GM10248 (cell line): ENCODE measurements at regions not wholly inside any gene's neighbourhood (a gene's known extent, or its start where the extent isn't known, plus 50 kb on each side); places are given as distances from the start of the nearest gene placed in this dataset.
"Not testable (repeated sequence)": the region's sequence is repeated elsewhere in the genome, so short reads cannot be mapped to it uniquely, and the experiment has no call there.

Experiments used
- CTCF ChIA-PET: fragments of 300-600 bp; sonication (Branson Sonifier 250); formaldehyde crosslinking; extraction: SDS; loops from one replicate; lab custom pipeline; 2021; ENCODE audit warnings: antibody characterized with exemption; lab: Yijun Ruan, JAX
- POLR2A ChIA-PET: fragments of 350-650 bp; sonication (Branson Sonifier 250); formaldehyde crosslinking; extraction: SDS; loops from one replicate; lab custom pipeline; 2020; ENCODE audit warnings: antibody characterized with exemption; lab: Yijun Ruan, JAX
- DNase-seq: peaks from one replicate; pipeline ENCODE4 v3.0.0; 2012; ENCODE audit errors: extremely low spot score
- CTCF ChIP-seq: IDR thresholded peaks from 2 replicates; pipeline ENCODE4 v1.5.1; 2012; ENCODE audit warnings: mild to moderate bottlenecking, low read depth; ENCODE audit errors: extremely low read depth, missing control alignments, control extremely low read depth

GRCh38 chr10:42991442-42992098 is 85.3 kb upstream of the RET start:
- TF ChIP-seq CTCF, result no peak
- ChIA-PET CTCF (no interaction called here), POLR2A (no interaction called here)
- no peak for DNase-seq

GRCh38 chr10:42992156-42992956 is 84.5 kb upstream of the RET start:
- CTCF ChIA-PET, result interaction anchor here (1.7 kb wide), 1 partner anchor 46 kb away, joined by 3 read pairs; no protein-coding TSS in a partner anchor

GRCh38 chr10:42992957-42993390 is 83.9 kb upstream of the RET start:
- no peak for DNase-seq
- ChIA-PET POLR2A (no interaction called here), CTCF (interaction anchor here (1.7 kb wide), 1 partner anchor 46 kb away, joined by 3 read pairs; no protein-coding TSS in a partner anchor)
- no peak for TF ChIP-seq CTCF

More at GRCh38 chr10:42992156-42992956, 84.5 kb upstream of the RET start:
- POLR2A ChIA-PET, result no interaction called here
- no peak for DNase-seq
- no peak for TF ChIP-seq CTCF

GRCh38 chr10:42994909-42995308 is 82.0 kb upstream of the RET start:
- DNase-seq, CTCF ChIA-PET, POLR2A ChIA-PET: not testable (repeated sequence)

- POLR2A ChIA-PET, result no interaction called here
- CTCF ChIA-PET, result no interaction called here
- no peak for DNase-seq
- no peak for TF ChIP-seq CTCF
These were observed 81.3 kb upstream of the RET start for GRCh38 chr10:42995537-42995936.

GRCh38 chr10:42996588-42996987 is 80.3 kb upstream of the RET start:
- DNase-seq, result no peak
- ChIA-PET POLR2A (no interaction called here), CTCF (interaction anchor here (1.7 kb wide), 1 partner anchor 134 kb away, joined by 3 read pairs; no protein-coding TSS in a partner anchor)
- TF ChIP-seq CTCF, result no peak
